RCC 7860 (cell line): ENCODE measurements at regions not wholly inside any gene's neighbourhood (a gene's known extent, or its start where the extent isn't known, plus 50 kb on each side); places are given as distances from the start of the nearest gene placed in this dataset.
"Not testable (repeated sequence)": the region's sequence is repeated elsewhere in the genome, so short reads cannot be mapped to it uniquely, and the experiment has no call there.

ENCODE experiments used
- DNase-seq: peaks from one replicate; pipeline ENCODE4 v3.0.0-alpha.2; 2015; ENCODE audit warnings: low spot score
- FAIRE-seq: peaks from 2 replicates; lab custom pipeline; 2012; peaks lifted over from hg19 to GRCh38; lab: Jason Lieb, UNC

- FAIRE-seq, DNase-seq: not testable (repeated sequence)
These were observed 62.8 kb downstream of the ARHGAP11B start for GRCh38 chr15:30688684-30689083.

GRCh38 chr15:30690153-30690552, 64.2 kb downstream of the ARHGAP11B start:
- not testable (repeated sequence) for FAIRE-seq, DNase-seq

GRCh38 chr15:30695811-30696210, 69.9 kb downstream of the ARHGAP11B start:
- not testable (repeated sequence) for FAIRE-seq

GRCh38 chr15:30696439-30697314, 70.7 kb downstream of the ARHGAP11B start:
- FAIRE-seq, DNase-seq: not testable (repeated sequence)

More at GRCh38 chr15:30695811-30696210, 69.9 kb downstream of the ARHGAP11B start:
- DNase-seq, result not testable (repeated sequence)

- DNase-seq, FAIRE-seq: not testable (repeated sequence)
These were observed 71.4 kb downstream of the ARHGAP11B start for GRCh38 chr15:30697315-30697685.

GRCh38 chr15:30700006-30700597, 74.2 kb downstream of the ARHGAP11B start:
- DNase-seq, FAIRE-seq: not testable (repeated sequence)

- not testable (repeated sequence) for DNase-seq, FAIRE-seq
These were observed 82.2 kb downstream of the ARHGAP11B start for GRCh38 chr15:30707976-30708685.

- FAIRE-seq, DNase-seq: not testable (repeated sequence)
These were observed 82.9 kb downstream of the ARHGAP11B start for GRCh38 chr15:30708809-30709208.

- FAIRE-seq, result not testable (repeated sequence)
These were observed 92.2 kb downstream of the ARHGAP11B start for GRCh38 chr15:30718038-30718643.

GRCh38 chr15:30719363-30719762, 93.4 kb downstream of the ARHGAP11B start:
- not testable (repeated sequence) for FAIRE-seq, DNase-seq

More at GRCh38 chr15:30718038-30718643, 92.2 kb downstream of the ARHGAP11B start:
- DNase-seq, result not testable (repeated sequence)

- not testable (repeated sequence) for DNase-seq, FAIRE-seq
These were observed 94.9 kb downstream of the ARHGAP11B start for GRCh38 chr15:30720825-30721224.

GRCh38 chr15:30721529-30721928, 95.6 kb downstream of the ARHGAP11B start:
- FAIRE-seq, DNase-seq: not testable (repeated sequence)

- DNase-seq, FAIRE-seq: not testable (repeated sequence)
These were observed 97.7 kb downstream of the ARHGAP11B start for GRCh38 chr15:30723540-30724175.

GRCh38 chr15:30729880-30730590, 104.1 kb downstream of the ARHGAP11B start:
- not testable (repeated sequence) for FAIRE-seq

GRCh38 chr15:30730633-30731032, 104.7 kb downstream of the ARHGAP11B start:
- DNase-seq, FAIRE-seq: not testable (repeated sequence)

More at GRCh38 chr15:30729880-30730590, 104.1 kb downstream of the ARHGAP11B start:
- not testable (repeated sequence) for DNase-seq

- FAIRE-seq, DNase-seq: not testable (repeated sequence)
These were observed 106.2 kb downstream of the ARHGAP11B start for GRCh38 chr15:30732100-30732499.

- not testable (repeated sequence) for FAIRE-seq, DNase-seq
These were observed 110.1 kb downstream of the ARHGAP11B start for GRCh38 chr15:30735884-30736564.

- FAIRE-seq, DNase-seq: not testable (repeated sequence)
These were observed 116.9 kb downstream of the ARHGAP11B start for GRCh38 chr15:30742796-30743195.
